Epithelial cell of proximal tubule (primary cell): ENCODE measurements at regions not wholly inside any gene's neighbourhood (a gene's known extent, or its start where the extent isn't known, plus 50 kb on each side); places are given as distances from the start of the nearest gene placed in this dataset.

Source experiments
- DNase-seq: peaks from one replicate; pipeline ENCODE4 v3.0.0-alpha.2; 2011; ENCODE audit warnings: low read depth
- H3K4me3 ChIP-seq: 2 replicates; pipeline ENCODE4 v1.5.1; 2011; ENCODE audit warnings: low read depth, mild to moderate bottlenecking, low read length
- CTCF ChIP-seq: conservative IDR thresholded peaks from 2 replicates; pipeline ENCODE4 v1.5.1; 2012; ENCODE audit warnings: low read depth, mild to moderate bottlenecking, low read length

- H3K4me3 ChIP-seq: no peak overlapping the region
- TF ChIP-seq CTCF: no peak
- DNase-seq: no peak
These were observed 128.0 kb downstream of the MXRA5 start for GRCh38 chrX:3218442-3218841.

GRCh38 chrX:3216581-3217180 is 129.8 kb downstream of the MXRA5 start:
- no peak for TF ChIP-seq CTCF

GRCh38 chrX:3215249-3215648 is 131.2 kb downstream of the MXRA5 start:
- no peak overlapping the region for H3K4me3 ChIP-seq
- no peak for TF ChIP-seq CTCF
- no peak for DNase-seq

More at GRCh38 chrX:3216581-3217180, 129.8 kb downstream of the MXRA5 start:
- DNase-seq: no peak
- H3K4me3 ChIP-seq: no peak overlapping the region

- DNase-seq: no peak
- no peak overlapping the region for H3K4me3 ChIP-seq
- TF ChIP-seq CTCF: no peak
These were observed 140.1 kb downstream of the MXRA5 start for GRCh38 chrX:3206314-3206713.

GRCh38 chrX:3204606-3205005 is 141.8 kb downstream of the MXRA5 start:
- no peak for DNase-seq
- H3K4me3 ChIP-seq: no peak overlapping the region
- TF ChIP-seq CTCF: no peak

- DNase-seq: no peak
- no peak for TF ChIP-seq CTCF
- H3K4me3 ChIP-seq: no peak overlapping the region
These were observed 150.6 kb downstream of the MXRA5 start for GRCh38 chrX:3195845-3196244.

GRCh38 chrX:3192835-3193234 is 151.6 kb downstream of the ARSF start:
- no peak overlapping the region for H3K4me3 ChIP-seq
- no peak for TF ChIP-seq CTCF
- DNase-seq: no peak
